Left lung (tissue), 4 donors: ENCODE measurements at regions not wholly inside any gene's neighbourhood (a gene's known extent, or its start where the extent isn't known, plus 50 kb on each side); places are given as distances from the start of the nearest gene placed in this dataset.

Experiments
- ATAC-seq: fragments of 200-7000 bp; cut with Tn5 transposase; one replicate; pipeline ENCODE4 v1.9.1; 2020; ENCODE audit warnings: moderate library complexity
- DNase-seq, 4 donors: peaks; one replicate each; pipeline ENCODE4 v3.0.0-alpha.2; 2013 to 2020
- H3K27ac ChIP-seq, 2 donors: fragments of 200-600 bp; sonication (generic) in 1 of 2; one replicate each; pipeline versions ENCODE4 v1.5.0 to v1.8.0; 2020 to 2021
- H3K27me3 ChIP-seq, 2 donors: fragments of 200-600 bp; sonication (generic) in 1 of 2; one replicate each; pipeline versions ENCODE4 v1.5.0 to v1.8.0; 2020 to 2021
- H3K36me3 ChIP-seq, 2 donors: fragments of 200-600 bp; sonication (generic) in 1 of 2; one replicate each; pipeline versions ENCODE4 v1.5.0 to v1.8.0; 2020 to 2021
- H3K4me1 ChIP-seq, 2 donors: fragments of 200-600 bp; one replicate each; pipeline ENCODE4 v1.8.0; 2021
- H3K4me3 ChIP-seq, 2 donors: fragments of 200-600 bp; sonication (generic) in 1 of 2; one replicate each; pipeline versions ENCODE4 v1.5.0 to v1.8.0; 2020 to 2021; ENCODE audit warnings: mild to moderate bottlenecking in 1 of 2
- H3K9me3 ChIP-seq, 2 donors: fragments of 200-600 bp; sonication (generic) in 1 of 2; one replicate each; pipeline versions ENCODE4 v1.5.0 to v1.8.0; 2020 to 2021
- CTCF ChIP-seq, 2 donors: fragments of 200-600 bp; sonication (generic) in 1 of 2; IDR thresholded peaks; one replicate each; pipeline versions ENCODE4 v1.5.0 to v1.8.0; 2021; ENCODE audit warnings: antibody characterized with exemption in 2 of 2
- intact Hi-C, 2 donors: fragments of 100-400 bp; cut with DNase I; formaldehyde crosslinking; loops; one replicate each; pipeline versions ENCODE4 v1.11.2 to v1.14.2; 2022
- donor health status: DM: no; HTN: yes; CAD: no.
- donor health status: DM: no; HTN: no; CAD: no.

DNA sequence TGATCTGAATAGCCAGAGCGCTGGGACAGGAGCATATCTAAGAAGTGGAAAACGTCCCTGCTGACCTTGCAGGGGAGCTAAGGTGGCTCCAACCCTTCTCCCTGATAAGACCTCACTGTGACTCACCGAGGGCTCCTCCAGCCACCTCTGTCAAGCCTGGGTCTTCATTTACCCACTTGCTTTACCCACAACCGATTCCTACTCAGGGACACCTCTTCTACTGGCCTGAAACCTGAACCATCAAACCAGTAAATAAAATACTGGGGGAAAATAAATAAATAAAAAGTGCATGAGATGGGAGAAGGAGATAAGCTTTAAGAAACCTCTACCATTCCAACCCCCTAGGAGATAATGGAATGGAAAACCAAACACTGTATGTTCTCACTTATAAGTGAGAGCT, 80.2 kb upstream of the ALOX12 start:
- TF ChIP-seq CTCF (IDR thresholded peaks at IDR 0.05) = no peak

DNA sequence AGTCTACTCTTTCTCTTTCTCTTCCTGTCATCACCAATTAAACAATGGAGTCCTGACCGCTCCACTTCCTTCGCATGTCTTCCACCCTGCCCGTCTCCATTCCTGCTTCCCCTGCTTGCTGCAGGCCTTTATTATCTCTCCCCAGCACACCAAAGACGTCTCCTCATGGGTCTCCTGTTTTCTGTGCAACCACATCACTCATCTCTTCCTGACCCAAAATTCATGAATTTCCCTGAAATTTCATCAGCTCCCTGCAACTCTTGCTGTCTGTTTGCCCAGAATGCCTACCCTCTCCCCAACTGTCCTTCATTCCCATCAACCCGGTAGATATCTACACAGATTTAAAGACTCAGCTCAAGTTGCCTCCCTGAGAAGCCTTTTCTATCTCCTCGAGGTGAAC, 76.7 kb upstream of the ALOX12 start:
- no peak for TF ChIP-seq CTCF (IDR thresholded peaks at IDR 0.05)
- no peaks in the 10 kb centered on the region for H3K36me3 ChIP-seq
- intact Hi-C loops = loop anchor here in 1 of 2 donors (5.0 kb wide), 1 partner anchor 93 kb away; the partner anchor contains the start of gene RNASEK
- DNase-seq (no peak), ATAC-seq (no peak)
- peaks cover 0 to 2% of the 10 kb centered on the region in 2 donors for H3K27me3 ChIP-seq
- no peaks in the 10 kb centered on the region for H3K9me3 ChIP-seq
- no peak overlapping the region for H3K27ac ChIP-seq
- H3K4me3 ChIP-seq = no peak overlapping the region
- H3K4me1 ChIP-seq = peaks cover 0 to 3% of the 10 kb centered on the region in 2 donors

More for the DNA sequence above, 80.2 kb upstream of the ALOX12 start:
- ATAC-seq (no peak), DNase-seq (no peak)
- peaks cover 0 to 5% of the 10 kb centered on the region in 2 donors for H3K27me3 ChIP-seq
- H3K4me3 ChIP-seq = no peak overlapping the region
- no peak overlapping the region for H3K27ac ChIP-seq
- intact Hi-C loops = loop anchor here in 1 of 2 donors (5.0 kb wide), 1 partner anchor 97 kb away; the partner anchor contains the start of gene RNASEK
- no peaks in the 10 kb centered on the region for H3K9me3 ChIP-seq
- peaks cover 2 to 11% of the 10 kb centered on the region in 2 donors for H3K4me1 ChIP-seq
- H3K36me3 ChIP-seq = no peaks in the 10 kb centered on the region

DNA sequence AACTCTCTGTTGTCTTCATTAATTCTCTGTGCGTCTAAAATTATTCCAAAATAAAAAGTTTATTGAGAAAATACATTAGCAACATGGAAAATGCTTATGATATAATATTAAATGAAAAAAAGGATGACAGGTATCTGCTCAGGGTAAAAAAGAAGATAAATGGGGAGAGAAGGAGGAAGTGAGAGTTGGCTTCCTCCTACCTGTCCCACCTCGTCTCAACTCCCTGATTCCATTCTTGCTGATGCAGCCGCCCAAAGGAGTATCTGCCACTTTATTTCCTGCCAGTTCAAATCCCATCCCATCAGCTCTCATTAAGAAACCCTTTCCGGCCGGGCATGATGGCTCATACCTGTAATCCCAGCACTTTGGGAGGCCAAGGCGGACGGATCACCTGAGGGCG, 72.5 kb upstream of the ALOX12 start:
- H3K27me3 ChIP-seq = no peaks in the 10 kb centered on the region
- no peaks in the 10 kb centered on the region for H3K9me3 ChIP-seq
- H3K4me1 ChIP-seq = peaks cover 0 to 9% of the 10 kb centered on the region in 2 donors
- H3K27ac ChIP-seq = no peak overlapping the region
- TF ChIP-seq CTCF (IDR thresholded peaks at IDR 0.05) = no peak
- no peaks in the 10 kb centered on the region for H3K36me3 ChIP-seq
- no peak overlapping the region for H3K4me3 ChIP-seq
- intact Hi-C loops = no loop called here
- ATAC-seq (no peak), DNase-seq (no peak)

- intact Hi-C loops = no loop called here
- H3K27me3 ChIP-seq = no peaks in the 10 kb centered on the region
- TF ChIP-seq CTCF (IDR thresholded peaks at IDR 0.05) = no peak
- no peak for ATAC-seq
- no peak for DNase-seq
- H3K36me3 ChIP-seq = no peaks in the 10 kb centered on the region
- H3K4me3 ChIP-seq = no peak overlapping the region
- peaks cover 0 to 9% of the 10 kb centered on the region in 2 donors for H3K4me1 ChIP-seq
- no peaks in the 10 kb centered on the region for H3K9me3 ChIP-seq
- no peak overlapping the region for H3K27ac ChIP-seq
These were observed 71.6 kb upstream of the ALOX12 start for GRCh38 chr17:6924208-6924607.

DNA sequence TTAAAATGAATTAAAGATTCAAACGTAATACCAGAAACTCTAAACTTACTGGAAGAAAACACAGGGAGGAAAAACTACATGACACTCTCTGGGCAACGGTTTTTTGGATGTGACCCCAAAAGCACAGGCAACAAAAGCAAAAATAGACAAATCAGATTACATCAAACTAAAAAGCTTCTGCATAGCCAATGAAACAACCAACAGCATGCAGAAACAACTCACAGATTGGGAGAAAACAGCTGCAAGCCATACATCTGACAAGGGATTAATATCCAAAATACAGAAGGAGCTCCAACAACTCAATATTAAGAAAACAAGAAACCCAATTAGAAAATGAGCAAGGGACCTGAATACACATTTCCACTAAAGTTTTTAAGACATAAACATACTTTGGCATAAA, 69.2 kb upstream of the ALOX12 start:
- H3K27ac ChIP-seq = no peak overlapping the region
- DNase-seq (peak in 2 of 4 donors; percentile 44 to 57), ATAC-seq (no peak)
- no peaks in the 10 kb centered on the region for H3K9me3 ChIP-seq
- H3K27me3 ChIP-seq = no peaks in the 10 kb centered on the region
- no peaks in the 10 kb centered on the region for H3K36me3 ChIP-seq
- H3K4me1 ChIP-seq = peaks cover 0 to 9% of the 10 kb centered on the region in 2 donors
- H3K4me3 ChIP-seq = no peak overlapping the region
- no peak for TF ChIP-seq CTCF (IDR thresholded peaks at IDR 0.05)
- intact Hi-C loops = no loop called here
